HG03066 (cell line): ENCODE measurements at regions not wholly inside any gene's neighbourhood (a gene's known extent, or its start where the extent isn't known, plus 50 kb on each side); places are given as distances from the start of the nearest gene placed in this dataset.
"Not testable (repeated sequence)": the region's sequence is repeated elsewhere in the genome, so short reads cannot be mapped to it uniquely, and the experiment has no call there.

ENCODE experiments used
- ATAC-seq: cut with Tn5 transposase; IDR thresholded peaks from one replicate; pipeline ENCODE4 v1.9.1; 2021; ENCODE audit warnings: low read depth; ENCODE audit not compliant: unreplicated experiment

DNA sequence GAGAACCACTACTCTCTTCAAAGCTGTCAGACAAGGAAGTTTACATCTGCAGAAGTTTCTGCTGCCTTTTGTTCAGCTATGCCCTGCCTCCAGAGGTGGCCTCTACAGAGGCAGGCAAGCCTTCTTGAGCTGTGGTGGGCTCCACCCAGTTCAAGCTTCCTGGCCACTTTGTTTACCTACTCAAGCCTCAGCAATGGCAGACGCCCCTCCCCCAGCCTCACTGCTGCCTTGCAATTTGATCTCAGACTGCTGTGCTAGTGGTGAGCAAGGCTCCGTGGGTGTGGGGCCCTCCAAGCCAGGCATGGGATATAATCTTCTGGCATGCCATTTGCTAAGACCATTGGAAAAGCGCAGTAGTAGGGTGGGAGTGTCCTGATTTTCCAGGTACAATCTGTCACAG, 144.0 kb downstream of the CCNG2 start:
- ATAC-seq: not testable (repeated sequence)

DNA sequence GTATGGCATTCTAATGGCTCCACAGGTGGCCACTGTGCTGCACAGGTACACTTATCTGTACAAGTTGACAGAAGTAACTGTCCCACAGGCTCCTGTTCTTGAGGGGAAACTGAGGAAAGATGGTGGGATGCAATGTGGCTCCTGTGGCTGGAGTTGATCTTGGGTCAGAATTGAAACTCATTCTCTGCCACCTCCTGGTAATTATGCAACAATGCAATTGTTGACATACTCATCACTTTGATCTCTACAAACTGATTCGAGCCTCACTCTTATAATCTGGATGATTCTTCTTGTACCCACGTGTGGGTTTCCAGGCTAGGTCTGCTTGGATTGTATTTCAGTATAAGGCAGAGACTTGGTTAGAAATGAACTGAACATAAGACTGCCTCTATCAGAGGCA, 148.8 kb downstream of the CCNG2 start:
- ATAC-seq: no peak

DNA sequence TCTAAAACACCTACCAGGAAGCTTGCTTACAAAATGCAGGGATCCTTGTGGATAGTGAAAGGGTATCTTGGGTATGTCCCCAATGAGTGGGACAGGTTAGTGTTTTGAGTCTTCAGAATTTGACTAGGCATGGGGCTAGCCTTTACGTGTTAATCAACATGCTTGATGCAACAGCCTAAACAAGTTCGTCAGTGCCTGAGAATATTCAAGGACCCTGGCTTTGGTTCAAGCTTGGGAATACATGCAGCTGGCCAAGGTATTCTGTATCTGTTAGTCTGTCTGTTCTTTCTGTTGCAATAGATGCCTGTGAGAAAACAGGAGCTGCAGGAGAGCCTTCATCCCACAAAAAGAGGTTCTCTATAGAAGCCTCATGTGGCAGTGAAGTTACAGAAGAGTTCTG, 149.5 kb downstream of the CCNG2 start:
- no peak for ATAC-seq

DNA sequence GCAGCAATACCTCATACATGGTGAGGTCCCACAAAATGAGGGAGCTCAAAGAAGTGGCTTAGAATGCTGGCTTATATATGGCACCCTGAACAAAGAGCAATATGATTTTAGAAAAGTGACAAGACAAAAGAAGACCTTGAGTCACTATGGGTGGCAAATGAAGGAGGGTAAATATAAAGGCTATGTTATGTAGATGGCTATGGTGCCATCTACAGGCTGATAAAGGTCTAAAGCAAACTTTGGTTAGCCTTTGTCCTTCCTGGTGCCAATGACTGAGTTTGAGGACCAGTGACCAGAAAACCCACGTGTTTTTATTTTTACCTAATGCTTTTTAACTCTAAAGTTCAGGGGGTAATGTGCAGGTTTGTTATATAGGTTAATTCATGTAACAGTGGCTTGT, 151.8 kb downstream of the CCNG2 start:
- no peak for ATAC-seq

DNA sequence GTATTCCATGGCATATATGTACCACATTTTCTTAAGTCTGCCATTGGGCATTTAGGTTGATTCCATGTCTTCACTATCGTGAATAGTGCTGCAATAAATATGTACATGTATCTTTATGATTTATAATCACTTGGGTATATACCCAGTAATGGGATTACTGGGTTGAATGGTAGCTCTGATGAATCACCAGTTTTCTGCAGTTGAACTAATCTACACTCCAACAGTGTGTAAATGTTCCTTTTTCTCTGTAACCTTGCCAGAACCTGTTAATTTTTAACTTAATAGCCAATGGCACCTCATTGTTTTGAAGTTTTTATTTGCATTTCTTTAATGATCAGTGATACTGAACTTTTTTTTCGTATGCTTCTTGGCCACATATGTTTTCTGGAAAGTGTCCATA, 152.5 kb downstream of the CCNG2 start:
- ATAC-seq: no peak

DNA sequence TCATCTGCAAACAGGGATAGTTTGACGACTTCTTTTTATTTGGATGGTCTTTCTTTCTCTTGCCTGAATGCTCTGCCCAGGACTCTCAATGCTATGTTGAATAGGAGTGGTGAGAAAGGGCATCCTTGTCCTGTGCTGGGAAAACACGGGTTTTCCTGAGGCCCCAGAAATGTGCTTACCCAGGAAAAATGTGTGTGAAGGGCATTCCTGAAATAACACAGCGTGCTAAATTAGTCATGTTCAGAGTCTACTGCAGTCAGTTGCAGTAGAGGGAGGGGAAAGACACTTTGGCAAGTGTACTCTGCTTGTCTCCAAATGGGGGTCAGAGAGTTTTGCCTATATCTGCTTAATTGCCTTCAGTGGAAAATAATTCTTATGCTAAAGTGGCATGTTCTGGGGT, 153.9 kb downstream of the CCNG2 start:
- ATAC-seq: no peak

DNA sequence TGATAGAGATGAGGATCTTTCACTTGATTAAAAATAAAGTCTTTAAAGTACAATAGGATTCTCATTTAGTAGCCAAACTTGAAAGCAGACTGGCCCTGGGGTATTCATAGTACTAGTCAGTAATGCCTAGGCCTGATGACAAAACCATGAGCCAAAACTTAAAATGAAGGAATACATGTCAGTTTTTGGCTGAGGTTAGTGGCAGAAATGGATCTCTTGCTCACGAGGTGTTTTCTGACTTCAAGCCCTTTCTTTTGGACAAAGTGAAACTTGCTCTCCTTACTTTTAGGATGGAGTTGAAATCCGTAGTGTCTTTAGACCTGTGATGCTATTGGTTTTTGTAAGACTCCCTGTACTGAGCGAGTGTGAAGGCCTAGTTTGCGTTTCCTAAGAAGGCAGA, 157.7 kb downstream of the CCNG2 start:
- ATAC-seq: no peak

DNA sequence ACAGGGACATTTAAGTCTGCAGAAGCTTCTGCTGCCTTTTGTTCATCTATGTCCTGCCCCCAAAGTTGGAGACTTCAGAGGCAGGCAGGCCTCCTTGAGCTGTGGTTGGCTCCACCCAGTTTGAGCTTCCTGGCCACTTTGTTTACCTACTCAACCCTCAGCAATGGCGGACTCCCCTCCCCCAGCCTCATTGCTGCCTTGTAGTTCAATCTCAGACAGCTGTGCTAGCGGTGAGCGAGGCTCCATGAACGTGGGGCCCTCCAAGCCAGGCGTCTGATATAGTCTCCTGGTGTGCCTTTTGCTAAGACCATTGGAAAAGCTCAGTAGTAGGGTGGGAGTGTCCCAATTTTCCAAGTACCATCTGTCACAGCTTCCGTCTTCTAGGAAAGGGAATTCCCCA, 170.1 kb downstream of the CCNG2 start:
- ATAC-seq: no peak

DNA sequence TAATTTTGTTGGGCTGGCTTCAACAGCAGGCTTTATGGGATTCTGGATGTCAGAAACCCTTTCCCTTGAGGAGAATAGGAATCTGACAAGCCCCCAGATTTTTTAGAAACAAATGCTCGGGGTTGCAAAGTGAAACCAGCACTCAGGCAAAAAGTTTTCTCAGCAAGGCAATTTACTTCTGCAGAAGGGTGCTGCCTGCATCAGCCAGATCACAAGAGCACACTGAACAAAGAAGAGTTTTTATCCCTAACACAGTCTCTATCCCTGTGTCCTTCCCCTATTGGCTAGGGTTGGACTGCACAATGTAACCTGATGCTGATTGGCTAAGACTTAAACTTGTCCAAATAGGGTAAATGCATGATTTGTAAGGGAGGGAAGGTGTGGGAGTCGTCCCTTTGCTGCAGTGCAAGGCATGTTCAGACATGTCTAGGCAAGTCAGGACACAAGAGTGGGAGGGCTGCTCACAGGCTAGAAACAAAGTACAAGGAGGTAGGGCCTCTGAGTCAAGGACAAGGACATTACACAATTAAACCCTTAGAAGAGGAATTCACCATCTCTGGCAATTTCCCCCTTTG, 175.8 kb downstream of the CCNG2 start:
- no peak for ATAC-seq

DNA sequence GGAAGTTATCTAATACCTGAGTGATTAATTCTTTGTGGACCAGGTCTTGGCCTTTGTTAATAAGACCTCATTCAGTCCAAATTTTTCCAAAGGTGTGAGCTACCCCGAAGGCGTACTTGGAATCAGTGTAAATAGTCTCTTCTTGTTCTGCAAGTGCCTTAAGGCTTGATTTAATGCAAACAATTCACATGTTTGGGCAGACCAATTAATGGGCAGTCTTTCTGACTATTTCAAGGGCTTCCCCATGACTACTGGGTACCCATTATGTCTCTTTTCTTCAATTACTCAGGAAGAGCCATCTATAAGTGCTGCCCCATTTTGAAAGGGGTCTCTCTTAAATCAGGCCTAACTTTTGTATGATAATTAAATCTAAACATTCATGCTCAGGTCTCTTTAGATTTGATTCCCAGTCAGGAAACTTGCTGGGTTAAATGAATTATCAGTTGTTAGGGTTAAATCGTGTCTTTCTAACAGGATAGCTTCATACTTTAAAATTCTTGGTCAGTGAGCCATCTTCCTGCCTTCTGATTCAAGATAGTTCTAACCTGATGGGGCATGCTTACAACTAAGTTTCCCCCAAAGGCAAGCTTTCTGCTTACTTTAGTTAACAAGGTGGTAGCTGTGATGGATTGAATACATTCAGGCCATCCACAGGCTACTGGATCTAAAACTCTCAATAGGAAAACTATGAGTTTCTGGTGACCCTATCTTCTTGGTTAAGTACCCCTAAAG, 179.6 kb downstream of the CCNG2 start:
- ATAC-seq: no peak

DNA sequence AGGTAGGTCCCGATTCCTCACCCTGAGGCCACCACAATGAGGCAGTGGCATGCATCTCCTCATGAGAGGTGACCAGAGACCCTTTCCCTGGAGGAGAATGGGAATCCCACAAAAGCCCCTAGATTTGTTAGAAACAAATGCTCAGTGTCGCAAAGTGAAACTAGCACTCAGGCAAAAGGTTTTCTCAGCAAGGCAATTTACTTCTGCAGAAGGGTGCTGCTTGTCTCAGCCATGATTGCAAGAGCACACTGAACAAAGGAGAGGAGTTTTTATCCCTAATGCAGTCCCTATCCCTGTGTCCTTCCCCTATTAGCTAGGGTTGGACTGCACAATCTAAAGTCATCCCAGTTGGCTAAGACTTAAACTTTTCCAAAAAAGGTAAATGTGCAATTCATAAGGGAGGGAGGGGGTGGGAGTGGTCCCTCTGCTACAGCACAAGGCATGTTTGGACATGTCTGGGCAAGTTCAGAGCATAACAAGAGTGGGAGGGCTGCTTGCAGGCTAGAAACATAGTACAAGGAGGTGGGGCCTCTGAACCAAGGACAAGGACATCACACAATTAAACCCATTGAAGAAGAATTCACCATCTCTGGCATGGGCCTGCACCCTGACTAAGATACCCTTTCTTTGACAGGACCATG, 185.3 kb downstream of the CCNG2 start:
- no peak for ATAC-seq

DNA sequence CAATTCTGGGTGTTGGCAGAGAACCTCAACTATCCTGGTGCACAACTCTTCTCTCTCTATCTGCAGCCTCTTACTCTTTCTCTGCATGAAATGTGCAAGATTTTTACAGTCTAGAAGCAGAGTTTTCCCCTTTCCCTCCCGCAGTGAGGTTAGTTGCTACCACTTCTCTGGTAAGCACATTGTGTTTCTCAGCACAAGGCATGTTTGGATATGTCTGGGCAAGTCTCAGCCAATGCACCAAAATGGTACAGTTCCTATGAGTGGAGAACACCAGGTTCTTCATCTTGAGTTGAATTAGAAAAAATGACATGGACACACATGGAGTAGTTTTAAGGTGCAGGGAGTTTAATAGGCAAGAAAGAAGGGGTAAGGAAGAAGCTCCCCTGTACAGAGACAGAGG, 187.0 kb downstream of the CCNG2 start:
- ATAC-seq: no peak

DNA sequence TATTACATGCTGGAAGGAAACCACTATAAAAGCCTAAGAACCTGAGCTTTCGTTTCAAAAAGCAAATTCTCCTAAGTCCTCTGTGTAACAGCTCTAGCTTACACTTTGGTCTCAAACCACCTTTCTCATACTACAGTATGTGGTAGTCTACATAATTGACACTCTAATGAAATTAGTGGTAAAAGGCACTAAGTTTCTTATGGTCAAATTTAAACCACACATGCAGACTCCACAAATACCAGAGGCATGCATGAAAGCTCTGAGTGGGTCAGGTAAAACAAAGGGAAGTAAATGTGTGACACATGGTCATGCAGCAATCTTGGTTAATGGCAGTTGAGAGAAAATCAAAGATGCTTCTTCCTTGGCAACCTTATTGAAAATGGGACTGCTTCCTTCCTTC, 187.8 kb downstream of the CCNG2 start:
- peak; percentile 66 for ATAC-seq

DNA sequence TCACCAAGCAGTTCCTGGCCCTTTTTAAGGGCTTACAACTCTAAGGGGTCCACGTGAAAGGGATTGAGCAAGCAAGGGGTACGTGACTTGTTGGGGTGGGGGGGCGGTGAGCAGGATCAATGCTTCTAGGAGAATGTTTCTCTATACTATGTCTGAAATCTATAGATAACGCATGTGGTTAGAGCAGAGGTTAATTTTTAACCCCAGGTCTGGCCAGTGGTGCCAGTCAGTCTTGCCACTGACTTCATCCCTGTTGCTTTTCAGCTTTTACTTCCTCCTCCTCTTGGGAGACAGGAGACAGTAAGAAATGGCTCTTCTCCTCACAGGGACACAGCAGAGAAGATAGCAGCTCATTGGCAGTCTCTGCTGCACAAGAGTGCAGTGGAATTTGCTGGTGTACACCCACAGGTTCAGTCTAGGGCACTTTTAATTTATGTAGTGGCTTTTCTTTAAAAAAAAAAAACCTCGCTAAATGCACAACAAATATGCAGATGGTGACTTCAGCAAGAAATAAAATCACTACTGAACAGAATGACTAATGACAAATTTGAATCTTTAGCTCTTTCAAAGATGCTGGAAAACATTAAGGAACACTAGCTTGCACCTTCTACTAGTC, 190.5 kb downstream of the CCNG2 start:
- ATAC-seq: peak; percentile 58

DNA sequence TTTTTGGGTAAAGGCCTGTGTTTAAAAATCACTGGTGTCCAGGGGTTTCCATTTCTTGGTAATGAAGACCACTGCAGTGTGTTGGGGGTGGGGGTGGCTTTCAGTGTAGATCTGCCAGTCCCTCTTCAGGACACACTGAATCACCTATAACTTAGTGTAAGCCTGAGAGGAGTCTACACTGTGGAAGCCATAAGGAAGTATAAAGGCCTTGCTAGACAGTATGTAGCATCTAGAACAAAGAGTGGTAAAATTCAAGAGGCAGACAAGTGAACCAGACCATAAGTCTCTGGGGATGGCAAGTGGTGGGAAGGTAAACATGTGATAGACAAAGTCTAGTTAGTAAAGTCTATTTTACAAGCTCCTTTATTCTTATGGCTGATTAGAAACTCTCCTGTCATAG, 191.8 kb downstream of the CCNG2 start:
- no peak for ATAC-seq

DNA sequence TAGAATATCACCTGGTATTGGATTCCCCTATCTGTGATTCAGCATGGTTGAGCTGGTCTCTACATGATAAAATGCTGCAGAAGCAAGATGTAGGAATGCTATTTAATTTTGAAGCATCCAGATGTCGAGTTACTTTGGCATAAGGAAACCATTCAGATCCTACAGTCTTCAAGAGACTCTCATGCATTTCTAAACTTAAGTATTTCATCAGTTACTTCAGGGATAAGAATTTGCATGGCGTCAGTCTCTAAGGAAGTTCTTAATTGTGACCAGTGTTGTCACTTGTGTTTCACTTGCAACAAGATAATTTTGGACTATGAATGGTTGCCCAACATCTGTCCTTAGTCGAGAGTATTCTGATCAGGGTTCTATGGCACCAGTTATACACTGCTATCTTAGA, 192.4 kb downstream of the CCNG2 start:
- no peak for ATAC-seq

DNA sequence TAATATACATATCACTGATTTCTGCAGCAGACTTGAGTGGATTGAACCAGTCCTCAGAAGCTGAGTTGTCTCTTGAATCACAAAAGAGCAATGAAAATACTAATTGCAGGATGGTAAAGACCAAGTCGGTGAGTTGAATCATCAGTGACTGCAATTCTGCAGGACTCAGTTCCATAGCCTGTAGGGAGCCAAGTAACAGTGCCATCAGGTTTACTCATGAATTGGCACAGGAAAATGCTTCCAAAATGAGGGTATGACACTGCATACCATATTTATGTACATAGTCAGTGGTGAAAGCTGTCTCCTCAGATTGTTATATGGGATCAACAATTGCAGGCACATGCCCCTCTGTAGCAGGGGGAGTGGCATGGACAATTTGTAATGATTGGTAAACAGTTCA, 192.8 kb downstream of the CCNG2 start:
- ATAC-seq: no peak

DNA sequence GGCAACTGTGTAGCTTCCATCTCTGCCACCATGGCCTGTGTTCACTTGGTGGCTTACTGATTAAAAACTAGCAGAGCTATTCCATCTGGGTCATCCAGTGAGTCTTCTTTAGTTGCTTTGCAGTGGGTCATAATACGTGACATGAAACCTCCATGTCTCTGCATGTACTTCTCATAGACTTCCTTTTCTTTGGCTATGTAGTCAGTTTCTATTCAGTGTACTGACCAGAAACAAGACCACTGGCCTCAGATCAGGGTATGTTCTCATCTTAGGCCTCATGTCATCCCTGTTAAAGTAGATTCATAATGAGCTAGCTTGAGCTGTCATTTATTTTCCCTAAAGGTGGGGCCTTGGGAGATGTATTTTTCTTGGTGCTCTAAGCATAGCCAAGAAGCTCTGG, 195.2 kb downstream of the CCNG2 start:
- ATAC-seq: no peak

DNA sequence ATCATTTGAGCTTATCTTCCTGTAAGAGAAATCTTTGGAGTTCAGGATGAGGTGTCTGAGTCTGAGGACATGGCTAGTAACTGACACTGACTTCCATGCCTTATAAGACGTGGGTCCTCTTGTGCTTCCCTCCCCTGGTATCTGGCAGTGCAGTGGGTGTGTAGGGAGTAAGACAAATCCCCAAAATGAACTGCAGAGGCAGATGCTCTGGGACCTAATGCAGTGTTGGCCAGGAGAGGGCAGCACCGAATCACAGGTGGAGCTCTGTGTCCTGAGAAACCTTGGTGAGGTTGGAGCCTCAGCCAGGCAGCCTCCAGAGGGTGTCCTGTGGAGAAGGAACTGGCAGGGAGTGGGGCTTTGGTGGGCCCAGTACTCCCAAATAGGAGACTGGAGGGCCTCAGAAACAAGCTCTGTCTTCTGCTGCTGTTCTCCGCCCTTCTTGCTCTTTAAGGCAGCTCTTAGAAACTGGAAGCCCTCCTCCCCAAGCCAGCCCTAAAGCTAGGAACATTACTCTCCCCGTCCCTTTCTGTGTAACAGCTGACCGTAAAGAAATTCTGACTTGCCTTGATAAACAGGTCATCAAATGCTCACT, 196.8 kb downstream of the CCNG2 start:
- not testable (repeated sequence) for ATAC-seq

DNA sequence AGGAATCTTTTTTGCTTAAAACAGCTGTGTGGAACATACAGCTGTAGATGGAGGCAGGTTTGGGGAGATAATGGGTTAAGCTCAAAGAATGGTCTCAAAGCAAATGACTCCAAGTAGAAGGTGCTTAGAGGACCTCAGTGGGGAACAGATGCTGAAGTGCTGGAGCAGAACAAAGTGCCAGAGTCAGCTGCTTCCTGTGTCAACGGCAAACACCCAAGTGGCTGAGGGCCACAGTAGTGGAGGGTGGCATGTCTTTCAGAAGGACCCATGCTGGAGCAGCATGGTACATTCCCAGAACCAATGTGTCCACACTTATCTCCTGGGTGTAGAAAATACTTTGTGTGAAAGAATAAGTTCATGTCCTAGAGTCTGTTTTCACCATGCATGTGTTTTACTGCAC, 197.5 kb downstream of the CCNG2 start:
- ATAC-seq: no peak

DNA sequence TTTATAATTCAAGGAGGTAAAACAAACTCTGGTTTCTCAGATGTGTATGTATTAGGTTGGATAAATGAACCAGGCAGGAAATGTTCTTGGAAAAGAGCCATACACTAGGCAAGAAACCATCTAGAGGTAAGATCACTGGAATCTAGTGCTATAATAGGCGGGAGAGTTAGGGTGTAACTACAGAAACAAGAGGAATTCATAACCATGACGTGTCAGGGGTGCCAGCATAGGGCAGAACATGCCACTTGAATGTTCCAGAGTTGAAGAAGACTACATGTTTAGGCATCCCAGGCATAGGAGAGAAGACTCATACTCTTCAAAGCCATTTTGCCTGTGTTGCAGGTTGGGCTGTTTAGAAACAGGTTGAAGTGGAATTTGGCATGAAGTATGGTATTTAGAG, 198.7 kb downstream of the CCNG2 start:
- no peak for ATAC-seq
